Gastrocnemius medialis (tissue), 4 donors: ENCODE measurements at regions not wholly inside any gene's neighbourhood (a gene's known extent, or its start where the extent isn't known, plus 50 kb on each side); places are given as distances from the start of the nearest gene placed in this dataset.

Experiments used
- POLR2A ChIP-seq, 2 donors: fragments of 450-650 bp; IDR thresholded peaks; one replicate each; pipeline ENCODE4 v1.6.1; 2017; ENCODE audit warnings: antibody characterized with exemption in 2 of 2, mild to moderate bottlenecking in 2 of 2, moderate library complexity in 2 of 2
- TF ChIP-seq, protein P1 (sequence below), 5 experiments: fragments of 450-650 bp in 3 of 5; fragments of 200-600 bp in 2 of 5; sonication (generic) in 2 of 5; IDR thresholded peaks in 4 of 5; conservative IDR thresholded peaks in 1 of 5; 1 replicate in 4 of 5; 2 replicates in 1 of 5; pipeline ENCODE4 v1.5.1; 2016 to 2019; ENCODE audit warnings: antibody characterized with exemption in 5 of 5, mild to moderate bottlenecking in 3 of 5, moderate library complexity in 3 of 5

DNA sequence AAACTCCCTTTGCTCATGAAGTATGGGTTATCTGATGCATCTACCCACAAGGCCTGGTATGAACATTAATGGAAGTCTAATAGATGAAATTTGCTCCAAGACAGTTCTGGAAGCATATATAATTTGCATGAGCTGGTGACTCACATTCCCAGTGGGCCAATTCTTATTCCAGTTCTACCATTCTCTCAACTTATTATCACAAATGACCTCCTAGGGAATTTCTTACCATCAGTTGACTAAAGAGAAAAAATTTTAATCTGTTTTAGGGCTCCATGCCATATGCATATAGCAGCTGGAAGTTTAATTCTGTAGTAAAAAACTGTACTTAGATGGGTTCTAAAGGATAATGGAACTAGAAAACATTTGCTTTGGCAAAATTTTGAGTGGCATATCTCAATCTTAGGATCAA lies 165.2 kb upstream of the COL3A1 start:
- TF ChIP-seq POLR2A (IDR thresholded peaks at IDR 0.05), result no peak
- TF ChIP-seq, protein P1, sequence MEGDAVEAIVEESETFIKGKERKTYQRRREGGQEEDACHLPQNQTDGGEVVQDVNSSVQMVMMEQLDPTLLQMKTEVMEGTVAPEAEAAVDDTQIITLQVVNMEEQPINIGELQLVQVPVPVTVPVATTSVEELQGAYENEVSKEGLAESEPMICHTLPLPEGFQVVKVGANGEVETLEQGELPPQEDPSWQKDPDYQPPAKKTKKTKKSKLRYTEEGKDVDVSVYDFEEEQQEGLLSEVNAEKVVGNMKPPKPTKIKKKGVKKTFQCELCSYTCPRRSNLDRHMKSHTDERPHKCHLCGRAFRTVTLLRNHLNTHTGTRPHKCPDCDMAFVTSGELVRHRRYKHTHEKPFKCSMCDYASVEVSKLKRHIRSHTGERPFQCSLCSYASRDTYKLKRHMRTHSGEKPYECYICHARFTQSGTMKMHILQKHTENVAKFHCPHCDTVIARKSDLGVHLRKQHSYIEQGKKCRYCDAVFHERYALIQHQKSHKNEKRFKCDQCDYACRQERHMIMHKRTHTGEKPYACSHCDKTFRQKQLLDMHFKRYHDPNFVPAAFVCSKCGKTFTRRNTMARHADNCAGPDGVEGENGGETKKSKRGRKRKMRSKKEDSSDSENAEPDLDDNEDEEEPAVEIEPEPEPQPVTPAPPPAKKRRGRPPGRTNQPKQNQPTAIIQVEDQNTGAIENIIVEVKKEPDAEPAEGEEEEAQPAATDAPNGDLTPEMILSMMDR (IDR thresholded peaks at IDR 0.05 in 4 of 5, conservative IDR thresholded peaks at IDR 0.05 in 1 of 5), result no peak
